HG02610 (cell line): ENCODE measurements at regions not wholly inside any gene's neighbourhood (a gene's known extent, or its start where the extent isn't known, plus 50 kb on each side); places are given as distances from the start of the nearest gene placed in this dataset.

Experiments
- ATAC-seq: cut with Tn5 transposase; IDR thresholded peaks from one replicate; pipeline ENCODE4 v1.9.1; 2021; ENCODE audit warnings: mild to moderate bottlenecking, moderate library complexity; ENCODE audit not compliant: unreplicated experiment

DNA sequence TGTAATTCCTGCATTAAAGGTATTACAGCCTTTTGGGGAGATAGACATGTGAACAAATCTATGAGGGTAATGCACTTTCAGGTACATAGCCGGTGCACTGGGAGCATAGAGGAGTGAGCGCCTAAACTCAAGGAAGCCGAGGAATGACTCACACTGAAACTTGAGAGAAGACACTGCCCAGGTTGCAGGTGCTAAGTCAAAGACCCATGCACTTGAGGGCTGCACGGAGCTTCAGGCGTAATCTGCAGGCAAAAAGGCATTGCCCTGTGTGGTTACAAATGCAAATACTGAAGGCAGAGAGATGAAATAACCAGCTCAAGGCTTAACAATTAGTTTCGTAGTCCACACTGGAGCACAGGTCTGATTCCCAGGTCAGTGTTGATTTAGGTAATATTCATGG lies 51.0 kb upstream of the OSBPL3 start:
- peak; percentile 48 for ATAC-seq
